Activated T-cell treated with anti-CD3 and anti-CD28 coated beads, Interleukin-2, amount 50 U/mL, for 1 hour (primary cell): ENCODE measurements at regions not wholly inside any gene's neighbourhood (a gene's known extent, or its start where the extent isn't known, plus 50 kb on each side); places are given as distances from the start of the nearest gene placed in this dataset.

ENCODE experiments used
- DNase-seq: peaks from one replicate; pipeline ENCODE4 v3.0.0-alpha.2; 2020

DNA sequence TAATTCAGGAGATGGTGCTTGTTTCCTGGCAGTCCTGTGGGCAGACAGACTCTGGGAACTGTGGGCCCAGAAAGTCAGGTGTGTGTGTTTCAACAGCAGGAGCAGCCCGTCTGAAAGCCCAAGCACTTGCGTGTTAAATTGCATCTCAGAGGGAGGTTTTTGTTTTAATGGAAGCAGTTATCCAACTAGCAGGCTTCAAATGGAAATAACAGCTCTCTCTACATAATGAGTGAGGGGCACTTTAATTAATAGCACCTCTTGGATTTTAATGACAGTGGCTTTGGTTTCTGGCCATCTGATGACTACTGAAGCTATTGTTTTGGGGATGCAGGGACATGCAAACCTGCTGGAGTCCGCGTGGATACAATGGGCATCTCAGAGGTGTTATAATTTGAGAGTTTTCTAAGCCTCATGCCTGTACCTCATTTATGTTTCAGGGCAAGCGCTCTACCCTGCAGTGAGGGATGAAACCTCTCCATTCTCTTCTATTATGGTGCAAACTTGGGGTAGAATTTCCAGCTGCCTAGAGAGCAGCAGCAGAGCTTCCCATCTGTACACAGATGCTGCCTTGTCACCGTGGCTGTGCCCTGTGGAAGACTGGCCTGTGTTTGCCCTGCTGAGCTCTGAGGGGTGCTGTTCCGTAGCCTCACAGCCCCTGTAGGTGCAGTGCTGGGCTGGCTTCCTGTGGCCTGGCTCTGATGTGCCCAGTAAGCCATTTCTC is 206.6 kb upstream of the GPR26 start:
- no peak for DNase-seq

DNA sequence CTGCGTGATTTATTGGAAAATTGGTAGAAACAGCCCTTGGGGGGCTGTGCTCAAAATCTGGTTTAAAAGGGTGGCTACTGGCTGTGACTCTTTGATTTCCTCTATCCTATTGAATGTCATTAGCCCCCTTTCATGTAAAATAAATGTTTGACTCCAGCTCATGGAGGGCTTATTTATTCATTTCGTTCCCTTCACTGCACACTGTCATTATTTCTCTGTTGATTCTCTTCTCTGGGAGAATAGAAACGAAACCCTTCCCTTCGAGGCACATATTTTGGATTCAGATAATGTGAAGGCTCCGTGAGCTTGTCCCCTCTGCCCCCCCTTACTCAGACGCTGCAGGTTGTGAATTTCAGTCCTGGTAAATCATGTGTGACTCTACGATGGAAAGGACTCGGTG is 203.9 kb upstream of the GPR26 start:
- DNase-seq: no peak

DNA sequence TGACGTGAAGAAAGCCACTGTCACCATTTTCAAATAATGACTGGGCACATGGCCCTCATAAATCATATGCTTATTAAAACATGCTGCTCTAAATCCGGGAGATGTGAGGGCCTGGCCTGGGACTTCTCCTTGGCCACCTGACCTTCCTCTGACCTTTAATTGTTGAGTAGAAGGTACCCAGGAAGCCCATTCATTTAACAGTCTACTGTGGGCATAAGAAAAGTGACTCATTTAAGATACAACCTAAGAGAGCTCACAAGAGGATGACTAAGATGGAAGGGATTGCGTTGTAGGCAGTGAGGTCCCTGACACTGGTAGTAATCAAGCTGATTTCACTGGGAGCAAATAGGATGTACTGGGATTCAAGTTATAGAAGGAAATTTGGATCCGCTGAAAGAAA is 203.4 kb upstream of the GPR26 start:
- DNase-seq: no peak

DNA sequence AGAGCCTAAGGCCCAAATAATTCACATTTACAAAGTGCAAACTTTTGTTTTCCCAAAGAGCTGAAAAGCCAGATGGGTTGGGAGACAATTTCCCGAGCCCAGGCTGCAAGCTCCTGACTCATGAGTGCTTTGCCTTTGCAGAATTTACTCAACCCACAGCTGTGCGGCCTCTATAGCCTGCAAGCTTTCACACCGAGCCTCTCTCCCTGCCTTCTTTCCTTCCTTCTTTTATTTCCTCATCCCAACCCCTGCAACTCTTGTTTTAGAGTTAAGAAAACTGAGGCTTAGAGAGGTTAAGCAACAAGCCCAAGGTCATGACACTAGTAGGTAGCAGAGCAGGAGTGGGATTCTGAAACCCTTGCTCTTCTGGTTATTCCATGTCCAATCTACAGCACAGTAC is 203.0 kb upstream of the GPR26 start:
- DNase-seq: no peak

DNA sequence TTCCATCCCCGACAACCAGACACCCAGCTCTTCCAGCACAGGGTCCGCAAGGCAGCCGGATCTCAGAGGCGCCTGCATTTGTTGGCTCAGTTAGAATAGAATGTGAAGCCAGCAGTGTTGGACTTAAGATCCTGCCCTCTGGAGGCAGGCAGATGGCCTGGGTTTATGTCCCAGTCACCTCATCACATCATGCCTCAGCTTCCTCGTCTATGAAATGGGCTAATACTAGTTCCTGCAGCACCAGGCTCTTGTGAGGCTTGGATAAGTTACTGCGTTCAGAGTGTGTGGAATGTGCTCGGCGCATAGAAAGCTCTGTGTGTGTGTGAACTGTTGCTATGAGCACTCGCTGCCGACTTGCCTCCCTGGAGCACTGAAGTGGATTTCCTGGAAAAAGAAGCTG is 202.5 kb upstream of the GPR26 start:
- DNase-seq: no peak

DNA sequence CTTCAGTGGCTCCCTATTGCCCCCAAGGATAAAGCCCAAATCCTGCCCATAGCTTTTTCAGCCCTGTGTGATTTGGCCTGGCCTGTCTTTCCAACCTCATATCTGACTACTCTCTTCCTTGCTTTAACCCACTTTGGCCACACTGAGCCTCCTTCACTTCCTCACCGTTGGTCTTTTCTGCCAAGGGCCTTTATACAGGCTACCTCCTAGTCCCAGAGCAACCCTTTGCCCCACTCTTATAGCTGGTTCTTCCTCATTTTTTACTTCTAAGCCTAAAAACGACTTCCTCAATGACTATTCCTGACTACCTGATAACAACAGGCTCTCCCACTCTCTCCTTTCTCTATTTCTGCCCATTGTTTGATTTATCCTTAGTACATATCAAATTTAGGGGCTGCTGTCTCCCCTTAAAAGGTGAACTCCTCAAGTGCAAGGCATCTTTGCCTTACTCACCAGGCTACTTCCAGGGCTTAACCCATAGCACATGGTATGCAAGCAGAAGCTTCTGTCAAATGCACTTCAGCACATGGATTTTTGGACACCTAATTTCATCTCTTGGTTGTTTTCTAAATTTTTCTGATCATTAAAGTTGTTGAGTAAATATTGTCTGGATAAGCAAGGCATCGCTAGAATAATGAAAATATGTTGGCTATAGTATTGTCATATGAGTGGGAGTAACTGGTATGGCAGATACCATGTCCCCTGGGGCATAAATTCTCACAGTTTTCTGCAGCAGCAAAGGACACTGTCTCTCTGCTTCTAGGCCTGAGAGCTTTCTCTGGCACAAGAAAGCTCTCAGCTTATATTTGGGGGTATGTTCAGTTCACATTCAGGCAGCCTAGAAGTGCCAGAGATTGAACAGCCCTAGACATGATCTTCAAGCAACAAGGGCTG is 201.5 kb upstream of the GPR26 start:
- no peak for DNase-seq

DNA sequence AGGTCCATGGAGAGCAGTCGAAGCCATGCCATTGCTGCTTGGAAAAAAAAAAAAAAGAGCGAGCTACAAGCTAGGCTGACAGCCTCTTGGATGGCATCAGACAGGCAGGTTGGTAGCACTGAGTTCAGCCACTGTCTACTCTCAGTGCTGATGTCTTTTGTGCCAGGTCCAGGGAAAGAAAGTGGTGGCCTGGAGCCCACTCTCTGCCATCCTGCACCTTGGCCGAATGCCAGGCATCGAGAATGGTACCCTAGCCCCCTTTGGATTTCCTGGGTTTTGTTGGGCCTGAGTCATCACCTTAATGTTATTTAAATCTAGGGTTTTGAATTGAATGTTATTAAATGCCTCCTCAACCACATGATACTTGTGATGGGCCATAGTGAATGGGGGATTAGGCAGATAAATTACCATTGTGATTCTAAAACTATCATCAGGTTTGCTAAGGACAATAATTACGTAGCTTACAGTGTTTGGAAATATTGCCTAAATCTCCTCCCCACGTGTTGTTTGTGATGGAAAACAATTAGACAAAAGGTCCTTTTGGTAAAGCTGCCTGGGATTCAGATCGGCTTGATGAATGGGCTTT is 195.7 kb upstream of the GPR26 start:
- DNase-seq: no peak

DNA sequence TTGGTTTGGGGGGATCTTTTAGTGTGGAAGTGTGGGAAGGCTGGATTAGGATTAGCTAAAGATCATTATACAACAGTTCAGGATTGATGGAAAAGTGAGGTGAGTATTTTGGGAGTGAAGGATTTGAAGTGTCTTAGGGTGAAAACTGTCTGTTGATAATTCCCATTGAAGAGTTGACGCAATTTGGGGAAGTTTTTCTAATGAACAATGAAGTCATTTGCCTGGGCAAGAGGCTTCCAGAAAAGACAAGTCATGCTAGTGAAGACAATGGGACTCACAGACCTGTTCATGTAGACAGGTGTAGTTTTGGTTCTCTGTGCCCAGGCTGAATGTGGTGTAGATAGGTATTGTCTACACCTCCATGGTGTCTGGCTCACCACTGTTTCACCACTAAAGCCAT is 194.3 kb upstream of the GPR26 start:
- DNase-seq: no peak

DNA sequence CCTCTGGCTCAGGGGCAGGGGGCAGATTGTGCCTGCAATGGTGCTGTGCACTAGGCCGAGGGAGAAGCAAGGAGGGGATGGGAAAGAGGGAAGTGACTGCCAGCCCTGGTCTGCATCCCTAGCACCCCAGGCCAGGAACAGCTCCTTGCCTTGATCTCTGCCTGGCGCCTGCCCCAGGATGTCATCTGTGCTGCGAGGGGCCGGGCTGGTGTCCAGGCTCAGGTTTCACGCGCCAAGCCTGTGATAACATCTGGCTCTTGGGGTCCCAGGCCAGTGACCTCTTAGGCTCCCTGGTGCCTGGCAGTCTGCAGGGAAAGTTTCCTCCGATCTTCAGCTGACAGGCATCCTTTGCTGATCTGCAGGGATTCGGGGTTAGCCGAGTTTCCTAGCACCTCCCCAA is 193.5 kb upstream of the GPR26 start:
- DNase-seq: no peak

DNA sequence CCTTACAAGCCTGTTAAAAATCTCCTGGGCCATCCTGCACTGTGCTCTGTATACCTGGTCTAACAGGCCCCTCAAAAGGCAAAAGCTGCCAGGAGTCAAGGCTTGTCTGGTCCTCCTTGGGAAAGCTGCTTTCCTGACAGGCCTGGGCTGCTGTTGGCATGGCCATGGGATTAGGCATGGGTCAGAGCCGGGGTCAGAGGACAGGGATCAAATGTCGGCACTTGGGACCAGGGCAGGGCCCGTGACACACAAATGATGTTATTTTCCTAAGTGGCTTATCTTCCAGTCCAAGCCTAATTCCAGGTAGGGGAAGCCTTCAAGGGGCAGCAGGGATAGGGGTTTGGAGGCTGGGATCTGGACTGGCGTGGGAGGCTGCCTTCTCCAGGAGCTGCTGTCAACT is 191.5 kb upstream of the GPR26 start:
- DNase-seq: no peak

DNA sequence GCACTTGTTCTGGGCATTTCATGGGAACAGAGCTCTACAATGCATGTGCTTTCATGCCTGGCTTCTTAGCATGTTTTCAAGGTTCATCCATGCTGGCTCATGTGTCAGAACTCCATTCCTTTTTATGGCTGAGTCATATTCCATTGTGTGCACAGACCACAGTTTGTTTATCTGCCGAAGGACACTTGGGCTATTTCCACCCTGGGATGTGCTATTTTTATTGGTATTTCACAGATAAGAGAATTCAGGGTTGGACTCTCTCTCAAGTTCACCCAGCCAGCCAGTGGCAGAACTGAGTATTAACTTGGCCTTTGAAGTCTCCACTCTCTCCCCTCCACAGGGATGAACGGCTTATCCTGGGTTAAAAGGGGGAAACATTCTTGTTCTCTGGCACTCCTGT is 190.7 kb upstream of the GPR26 start:
- DNase-seq: no peak

DNA sequence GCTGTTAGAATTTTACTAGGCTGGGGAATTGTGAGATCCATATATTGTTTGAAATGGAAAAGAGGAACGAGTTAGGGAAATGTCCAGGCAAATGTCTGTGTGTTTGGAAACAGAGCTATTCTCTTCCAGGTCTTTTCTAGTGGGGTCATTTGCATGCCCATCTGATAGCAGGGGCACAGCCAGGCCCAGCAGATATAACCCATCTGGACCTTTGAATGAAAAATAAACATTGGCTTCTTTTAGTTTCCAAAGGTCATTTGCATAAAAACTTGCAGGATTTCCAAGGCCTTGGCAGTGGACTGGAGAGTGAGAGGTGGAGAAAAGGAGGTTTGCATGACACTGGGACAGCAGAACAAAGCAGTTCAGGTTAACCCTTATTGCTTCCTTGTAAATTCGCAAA is 188.0 kb upstream of the GPR26 start:
- no peak for DNase-seq

DNA sequence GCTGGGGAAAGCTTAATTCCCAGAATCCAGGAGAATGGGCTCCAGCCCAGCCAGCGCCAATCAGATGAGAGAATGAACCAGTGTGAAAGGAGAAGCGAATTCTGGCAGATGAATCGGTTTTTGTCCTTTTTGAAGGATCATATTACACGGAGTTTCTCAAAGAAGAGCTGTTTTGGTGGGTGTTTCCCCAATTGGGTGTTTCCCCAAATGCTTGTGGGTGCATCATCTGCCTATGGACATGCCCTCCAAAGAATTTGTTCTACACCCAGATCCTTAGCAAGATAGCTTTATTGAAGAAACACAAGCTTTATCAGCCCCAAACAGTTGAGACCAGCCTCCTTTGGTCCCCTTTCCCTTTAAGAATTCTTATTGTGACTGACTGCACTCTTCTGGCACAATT is 186.5 kb upstream of the GPR26 start:
- no peak for DNase-seq

DNA sequence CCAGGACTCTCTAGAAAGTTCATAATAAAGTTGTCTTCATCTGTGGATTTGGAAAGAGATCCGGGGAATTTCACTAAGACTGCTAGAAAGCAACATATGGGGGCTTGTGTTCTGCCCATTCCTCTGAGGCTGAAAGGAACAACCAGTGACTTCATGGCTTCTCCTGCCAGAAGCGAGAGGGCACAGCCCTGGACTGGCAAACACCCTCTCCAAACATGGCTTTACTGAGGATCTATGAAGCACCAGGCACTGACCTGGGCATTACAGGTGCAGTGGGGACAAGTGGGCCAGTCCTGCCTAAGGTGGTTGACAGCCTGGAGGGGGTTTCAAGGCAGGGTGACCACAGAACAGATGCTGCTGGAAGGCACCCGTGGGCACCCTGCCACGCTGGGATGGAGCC is 185.8 kb upstream of the GPR26 start:
- DNase-seq: no peak

DNA sequence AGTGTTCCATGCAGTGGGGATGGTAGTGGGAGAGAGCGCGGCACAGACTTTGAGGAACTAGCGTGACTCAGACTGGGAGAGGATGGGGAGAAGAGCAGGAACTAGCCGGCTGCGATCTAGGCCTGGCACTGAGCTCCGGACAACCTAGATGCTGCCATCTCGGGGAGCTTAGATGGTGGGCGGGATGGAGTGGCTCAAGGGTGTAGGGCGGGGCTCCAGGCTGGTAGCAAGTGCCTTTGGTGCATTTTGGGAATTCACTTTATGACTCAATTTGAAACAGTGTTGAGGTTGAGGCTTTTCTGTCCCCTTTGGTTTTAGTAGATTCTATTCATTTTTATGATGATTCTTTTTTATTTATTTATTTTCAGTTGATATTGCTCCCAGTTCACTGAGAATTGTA is 185.3 kb upstream of the GPR26 start:
- no peak for DNase-seq

DNA sequence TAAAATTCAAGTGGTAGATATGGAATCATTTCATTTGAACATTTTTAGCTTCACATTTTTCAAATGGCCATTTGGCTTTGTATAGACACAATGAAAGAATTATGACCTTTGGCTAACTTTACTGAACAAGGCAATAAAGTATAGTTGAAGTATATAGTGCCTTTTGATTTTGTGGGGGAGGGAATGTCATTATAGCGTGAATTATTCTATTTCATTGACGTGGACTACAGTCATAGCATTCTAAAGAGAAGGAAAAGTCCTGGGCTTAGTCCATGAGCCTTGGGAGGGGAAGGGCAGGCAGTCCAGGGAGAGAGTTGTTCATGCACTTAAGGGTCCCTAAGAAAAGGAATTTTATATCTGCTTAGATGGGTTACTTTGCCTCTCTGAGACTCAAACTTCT is 181.4 kb upstream of the GPR26 start:
- no peak for DNase-seq

DNA sequence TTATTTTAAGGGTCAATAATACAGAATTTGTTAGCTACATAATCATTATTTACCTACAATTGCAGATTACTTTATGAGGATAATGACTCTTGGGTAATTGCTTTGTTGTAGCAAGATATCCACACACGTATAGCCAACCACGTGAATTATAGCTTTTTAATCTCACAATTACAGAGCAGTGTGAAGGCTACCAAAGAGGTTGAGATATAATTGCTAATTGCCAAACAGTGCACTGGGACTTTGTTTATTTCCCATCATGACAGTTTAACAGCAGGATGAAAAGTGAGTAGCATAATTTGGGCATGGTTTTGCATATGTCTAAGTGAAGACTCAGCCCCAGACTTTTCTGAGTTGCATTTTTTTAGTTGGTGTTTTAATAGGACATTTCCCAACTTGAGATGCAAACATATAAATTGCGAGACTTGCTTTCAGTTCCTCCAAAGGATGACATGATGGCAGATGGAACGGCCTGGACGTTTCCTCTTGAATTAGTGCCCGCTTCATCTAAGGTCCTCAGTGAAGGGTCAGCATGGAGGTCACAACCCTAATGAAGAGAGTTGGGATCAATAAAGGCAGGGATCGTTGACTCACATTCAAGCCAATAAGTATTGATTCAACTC is 180.7 kb upstream of the GPR26 start:
- no peak for DNase-seq

DNA sequence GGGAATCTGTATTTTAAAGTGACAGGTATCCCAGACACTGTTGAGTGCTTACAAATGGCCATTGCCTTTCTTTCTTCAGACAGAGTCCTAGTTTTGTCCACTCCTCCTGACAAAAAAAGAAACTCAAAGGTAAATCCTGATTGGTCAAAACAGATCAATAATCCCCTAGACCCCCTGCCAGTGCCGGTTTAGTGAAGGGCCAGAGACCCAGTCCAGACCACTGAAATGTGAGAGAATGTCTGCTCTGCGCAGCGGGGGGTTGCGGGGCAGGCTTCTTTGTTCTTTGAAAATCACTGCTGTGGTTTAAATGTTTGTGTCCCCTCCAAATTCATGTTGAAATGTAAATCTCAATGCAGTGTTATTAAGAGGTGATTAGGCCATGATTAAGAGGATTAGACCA is 177.7 kb upstream of the GPR26 start:
- no peak for DNase-seq

DNA sequence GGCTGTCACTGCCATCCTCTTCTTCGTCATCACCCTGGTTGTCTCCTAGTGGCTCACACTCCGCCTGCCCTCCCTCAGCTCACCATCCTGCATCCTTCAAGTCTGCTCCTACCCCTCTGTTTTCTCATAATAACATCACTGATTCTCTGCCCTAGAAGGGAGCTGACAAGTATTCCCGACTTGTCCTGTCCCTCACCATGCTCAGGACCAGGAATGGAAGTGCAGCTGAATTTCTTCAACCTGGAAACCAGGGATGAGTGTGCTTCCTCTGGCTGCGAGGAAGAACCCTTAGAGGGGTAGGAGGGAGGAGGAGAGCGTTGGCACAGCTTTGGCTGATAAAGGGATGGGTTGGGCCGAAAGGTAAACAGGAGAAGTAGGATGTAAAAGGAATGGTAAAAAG is 174.8 kb upstream of the GPR26 start:
- DNase-seq: no peak

DNA sequence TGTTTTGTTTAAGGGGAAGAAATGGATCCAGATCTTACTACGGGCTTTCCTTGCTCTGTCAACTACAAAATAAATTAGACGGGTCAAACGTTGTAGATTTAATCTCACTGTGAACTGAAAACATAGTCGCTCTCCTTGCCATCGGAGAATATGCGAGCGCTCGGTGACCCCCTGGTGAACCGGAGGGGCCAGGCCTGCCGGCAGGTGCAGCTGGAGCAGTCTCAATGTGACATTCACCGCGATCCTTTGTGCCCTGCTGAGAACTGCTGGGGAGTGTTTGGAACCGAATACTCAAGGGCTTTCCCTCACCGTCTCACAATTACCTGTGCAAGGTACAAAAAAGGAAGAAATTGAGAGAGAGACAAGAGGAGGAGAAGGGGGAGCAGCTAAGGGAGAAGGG is 174.1 kb upstream of the GPR26 start:
- DNase-seq: no peak

DNA sequence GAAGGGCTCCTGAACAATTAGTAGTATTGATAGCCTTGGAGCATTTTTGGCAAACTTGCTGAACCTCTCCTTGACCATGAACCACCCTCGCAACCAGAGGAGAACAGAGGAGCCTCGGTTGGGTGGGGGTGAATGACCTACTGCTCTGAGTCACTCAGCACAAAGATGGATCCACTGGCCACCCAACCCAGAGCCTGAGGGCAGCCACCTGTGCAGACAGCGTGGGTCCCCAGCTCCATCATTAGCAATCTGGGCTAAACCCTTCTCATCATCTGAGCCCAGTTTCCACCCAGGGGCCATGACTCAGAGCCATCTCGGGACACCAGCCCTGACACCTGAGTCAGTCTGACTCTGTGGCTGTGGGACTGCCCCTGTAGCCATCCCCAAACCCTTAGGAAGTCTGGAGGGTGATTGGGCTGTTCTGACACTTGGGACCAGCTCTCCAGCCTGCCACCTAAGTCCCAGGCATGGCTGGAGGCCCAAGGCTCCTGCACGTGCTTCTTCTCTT is 171.8 kb upstream of the GPR26 start:
- DNase-seq: no peak

DNA sequence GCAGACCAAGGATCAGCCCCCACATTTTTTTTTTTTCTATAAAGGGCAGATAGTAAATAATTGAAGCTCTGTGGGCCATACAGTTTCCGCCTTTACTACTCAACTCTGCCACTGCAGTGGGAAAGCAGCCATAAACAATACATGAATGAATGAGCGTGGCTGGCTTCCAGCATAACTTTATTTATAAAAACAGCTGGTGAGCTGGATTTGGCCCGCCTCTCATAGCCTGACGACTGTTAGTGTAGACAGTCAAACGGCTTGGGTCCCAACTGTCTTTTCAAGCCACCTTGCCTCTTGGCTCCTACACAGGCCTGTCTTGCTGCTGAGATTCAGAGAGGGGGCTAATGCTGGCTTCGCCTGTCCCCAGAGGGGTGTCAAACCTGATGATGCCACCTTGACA is 169.8 kb upstream of the GPR26 start:
- DNase-seq: no peak

DNA sequence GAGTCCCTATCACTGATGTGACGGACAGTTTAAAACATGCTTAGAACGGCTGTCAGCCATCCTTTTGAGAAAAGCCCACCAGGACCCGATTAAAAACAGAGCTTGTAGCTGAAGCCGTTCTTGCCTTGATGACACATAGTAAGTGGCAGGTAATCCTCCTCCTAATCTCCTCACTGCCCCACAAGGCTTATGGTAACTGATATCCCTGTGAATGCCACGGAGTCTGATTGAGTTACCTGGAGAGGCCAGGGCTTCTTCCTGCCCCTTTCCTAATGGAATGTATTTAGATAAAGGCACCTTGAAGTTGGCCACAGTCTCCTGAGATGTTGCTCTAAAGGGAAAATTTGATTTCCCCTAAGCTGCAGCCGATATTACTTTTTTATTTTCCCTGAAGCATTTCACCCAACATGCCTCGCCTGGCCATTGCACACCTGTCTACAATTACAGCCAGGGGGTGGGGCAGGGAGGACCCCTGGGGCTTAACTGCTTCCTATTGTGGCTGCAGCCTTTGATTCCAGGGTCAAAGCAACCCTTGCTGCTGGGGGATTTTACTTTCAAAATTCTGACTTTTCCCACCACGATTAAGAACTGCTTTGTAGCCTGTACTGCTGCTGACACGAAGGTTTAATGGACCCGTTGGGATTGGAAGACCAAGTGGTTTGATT is 169.0 kb upstream of the GPR26 start:
- no peak for DNase-seq
